HepG2 (cell line): ENCODE measurements at regions not wholly inside any gene's neighbourhood (a gene's known extent, or its start where the extent isn't known, plus 50 kb on each side); places are given as distances from the start of the nearest gene placed in this dataset.

ENCODE experiments used
- ZNF136 ChIP-seq: sonication (generic); formaldehyde crosslinking; IDR thresholded peaks from 2 replicates; pipeline ENCODE4 v1.8.1; 2022; ENCODE audit warnings: low read depth, mild to moderate bottlenecking, moderate library complexity, missing genetic modification reagents
- ZNF251 ChIP-seq: sonication (generic); formaldehyde crosslinking; IDR thresholded peaks from 2 replicates; pipeline ENCODE4 v1.9.0; 2021; ENCODE audit warnings: mild to moderate bottlenecking, missing genetic modification reagents
- TF ChIP-seq, protein P1 (sequence below): sonication (generic); formaldehyde crosslinking; conservative IDR thresholded peaks from 2 replicates; pipeline ENCODE4 v1.8.1; 2023; ENCODE audit warnings: missing genetic modification reagents

DNA sequence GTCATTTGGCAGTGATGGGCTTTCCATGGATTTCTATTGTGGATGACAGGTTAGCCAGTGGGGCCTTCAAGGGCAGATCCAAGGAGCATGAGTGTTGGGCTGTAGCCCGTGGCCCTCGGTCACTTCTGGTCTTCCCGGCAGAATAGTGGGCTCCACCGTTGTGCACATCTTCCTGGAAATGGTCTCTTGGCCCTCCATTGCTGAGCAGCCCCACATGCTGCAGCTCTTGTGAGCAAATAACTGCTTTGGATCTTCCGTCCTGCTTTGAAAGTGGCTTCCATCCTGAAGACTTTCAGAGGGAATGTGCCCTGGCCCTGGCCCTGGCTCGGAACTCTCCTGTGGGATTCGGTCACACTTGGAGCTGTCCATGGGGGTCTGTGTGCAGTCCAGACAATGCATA lies 102.8 kb downstream of the SNRPN start:
- TF ChIP-seq ZNF136 (CRISPR knock-in tag) (no peak), ZNF251 (CRISPR knock-in tag) (no peak)
- TF ChIP-seq, protein P1, sequence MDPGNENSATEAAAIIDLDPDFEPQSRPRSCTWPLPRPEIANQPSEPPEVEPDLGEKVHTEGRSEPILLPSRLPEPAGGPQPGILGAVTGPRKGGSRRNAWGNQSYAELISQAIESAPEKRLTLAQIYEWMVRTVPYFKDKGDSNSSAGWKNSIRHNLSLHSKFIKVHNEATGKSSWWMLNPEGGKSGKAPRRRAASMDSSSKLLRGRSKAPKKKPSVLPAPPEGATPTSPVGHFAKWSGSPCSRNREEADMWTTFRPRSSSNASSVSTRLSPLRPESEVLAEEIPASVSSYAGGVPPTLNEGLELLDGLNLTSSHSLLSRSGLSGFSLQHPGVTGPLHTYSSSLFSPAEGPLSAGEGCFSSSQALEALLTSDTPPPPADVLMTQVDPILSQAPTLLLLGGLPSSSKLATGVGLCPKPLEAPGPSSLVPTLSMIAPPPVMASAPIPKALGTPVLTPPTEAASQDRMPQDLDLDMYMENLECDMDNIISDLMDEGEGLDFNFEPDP (CRISPR knock-in tag) = no peak
